ENCODE measurements at regions not wholly inside any gene's neighbourhood (a gene's known extent, or its start where the extent isn't known, plus 50 kb on each side); places are given as distances from the start of the nearest gene placed in this dataset.

- Histone ChIP-seq H3K4me2 (no peak overlapping the region), H2AFZ (peak overlapping the region; percentile 27; the same call in 1 of the 2 replicates), H3K27ac (no peak overlapping the region), H4K20me1 (ENCODE audit: insufficient read depth) (no peaks in the 10 kb centered on the region), H3K4me3 (no peak overlapping the region), H3K27me3 (ENCODE audit: insufficient read depth, low read depth) (no peaks in the 10 kb centered on the region), H3K9me2 (ENCODE audit: insufficient read depth) (no peaks in the 10 kb centered on the region), H3K4me1 (replicated peaks; ENCODE audit: insufficient read depth) (peaks cover 9% of the 10 kb centered on the region; the same call in 1 of the 2 replicates), H3K36me3 (ENCODE audit: low read depth) (no peaks in the 10 kb centered on the region), H3F3A (ENCODE audit: insufficient read depth, low read depth) (no peaks in the 10 kb centered on the region), H3K9me3 (ENCODE audit: insufficient read depth, low read depth) (no peaks in the 10 kb centered on the region), H3K79me2 (ENCODE audit: low read depth) (no peaks in the 10 kb centered on the region)
- CTCF ChIA-PET = no interaction called here
- POLR2A ChIA-PET (ENCODE audit: unreplicated experiment) = no interaction called here
- intact Hi-C loops (cut with micrococcal nuclease; ENCODE audit: unreplicated experiment) = no loop called here
- no TSS peak for BruUV-seq (replicated peaks)
- peak in 1 of 2 experiments; percentile 53 for DNase-seq
- TF ChIP-seq EZH2 (IDR thresholded peaks at IDR 0.05; ENCODE audit: low read depth) (no peak), CTCF (conservative IDR thresholded peaks at IDR 0.05) (no peak)
Measured at GRCh38 chrX:22373766-22374165, 101.1 kb downstream of the CBLL2 start.

- POLR2A ChIA-PET (ENCODE audit: unreplicated experiment) = no interaction called here
- TF ChIP-seq CTCF (conservative IDR thresholded peaks at IDR 0.05) (no peak), EZH2 (IDR thresholded peaks at IDR 0.05; ENCODE audit: low read depth) (no peak)
- no peaks in the 10 kb centered on the region for H3K27me3 ChIP-seq (ENCODE audit: insufficient read depth, low read depth)
- no peaks in the 10 kb centered on the region for H3K9me3 ChIP-seq (ENCODE audit: insufficient read depth, low read depth)
- intact Hi-C loops (cut with micrococcal nuclease; ENCODE audit: unreplicated experiment) = no loop called here
- H3K27ac ChIP-seq = no peak overlapping the region
- H2AFZ ChIP-seq = no peak overlapping the region
- BruUV-seq (replicated peaks) = no TSS peak
- no peaks in the 10 kb centered on the region for H3K36me3 ChIP-seq (ENCODE audit: low read depth)
- H3K4me3 ChIP-seq = no peak overlapping the region
- H4K20me1 ChIP-seq (ENCODE audit: insufficient read depth) = no peaks in the 10 kb centered on the region
- no peak overlapping the region for H3K4me2 ChIP-seq
- no peaks in the 10 kb centered on the region for H3K79me2 ChIP-seq (ENCODE audit: low read depth)
- H3K4me1 ChIP-seq (replicated peaks; ENCODE audit: insufficient read depth) = peaks cover 9% of the 10 kb centered on the region; the same call in 1 of the 2 replicates
- H3K9me2 ChIP-seq (ENCODE audit: insufficient read depth) = no peaks in the 10 kb centered on the region
- DNase-seq = no peak
- CTCF ChIA-PET = no interaction called here
- no peaks in the 10 kb centered on the region for H3F3A ChIP-seq (ENCODE audit: insufficient read depth, low read depth)
Measured at GRCh38 chrX:22376369-22376768, 103.7 kb downstream of the CBLL2 start.

- BruUV-seq (replicated peaks) = no TSS peak
- H3K9me2 ChIP-seq (ENCODE audit: insufficient read depth) = no peaks in the 10 kb centered on the region
- H3K36me3 ChIP-seq (ENCODE audit: low read depth) = no peaks in the 10 kb centered on the region
- CTCF ChIA-PET = no interaction called here
- H3K9me3 ChIP-seq (ENCODE audit: insufficient read depth, low read depth) = no peaks in the 10 kb centered on the region
- no peaks in the 10 kb centered on the region for H4K20me1 ChIP-seq (ENCODE audit: insufficient read depth)
- H2AFZ ChIP-seq = no peak overlapping the region
- H3K4me2 ChIP-seq = no peak overlapping the region
- H3F3A ChIP-seq (ENCODE audit: insufficient read depth, low read depth) = no peaks in the 10 kb centered on the region
- H3K27me3 ChIP-seq (ENCODE audit: insufficient read depth, low read depth) = no peaks in the 10 kb centered on the region
- POLR2A ChIA-PET (ENCODE audit: unreplicated experiment) = no interaction called here
- no peaks in the 10 kb centered on the region for H3K79me2 ChIP-seq (ENCODE audit: low read depth)
- H3K4me1 ChIP-seq (replicated peaks; ENCODE audit: insufficient read depth) = peaks cover 9% of the 10 kb centered on the region; the same call in 1 of the 2 replicates
- peak in 1 of 2 experiments; percentile 45 for DNase-seq
- intact Hi-C loops (cut with micrococcal nuclease; ENCODE audit: unreplicated experiment) = no loop called here
- no peak overlapping the region for H3K4me3 ChIP-seq
- H3K27ac ChIP-seq = no peak overlapping the region
- TF ChIP-seq CTCF (conservative IDR thresholded peaks at IDR 0.05) (no peak), EZH2 (IDR thresholded peaks at IDR 0.05; ENCODE audit: low read depth) (no peak)
Measured at GRCh38 chrX:22378296-22378695, 105.6 kb downstream of the CBLL2 start.
